SK-N-SH (cell line): ENCODE measurements at regions not wholly inside any gene's neighbourhood (a gene's known extent, or its start where the extent isn't known, plus 50 kb on each side); places are given as distances from the start of the nearest gene placed in this dataset.

Source experiments
- CTCF ChIA-PET: fragments of 300-600, 350-600 bp; formaldehyde crosslinking; extraction: SDS; loops from one replicate; lab custom pipeline; 2021; lab: Yijun Ruan, JAX
- POLR2A ChIA-PET: fragments of 350-600 bp; sonication (Branson Sonifier 250); formaldehyde crosslinking; extraction: SDS; loops from one replicate; lab custom pipeline; 2020; ENCODE audit warnings: antibody characterized with exemption, inconsistent platforms; lab: Yijun Ruan, JAX
- DNase-seq: peaks from one replicate; pipeline ENCODE4 v3.0.0; 2012
- H2AFZ ChIP-seq: fragments of 200-600 bp; sonication (generic); 2 replicates; pipeline ENCODE4 v1.8.1; 2016; ENCODE audit warnings: antibody characterized with exemption, mild to moderate bottlenecking, low read depth
- H3F3A ChIP-seq: fragments of 200-600 bp; sonication (generic); replicated peaks from 2 replicates; pipeline ENCODE3; 2016; ENCODE audit warnings: antibody characterized with exemption, mild to moderate bottlenecking; ENCODE audit not compliant: insufficient read depth
- H3K27ac ChIP-seq, 2 experiments: fragments of 200-500 bp in 1 of 2; fragments of 200-600 bp in 1 of 2; sonication (Bioruptor generic) in 1 of 2; sonication (generic), shearing (Covaris generic) in 1 of 2; 2 replicates each; pipeline versions ENCODE4 v1.5.1 to v1.6.1; 2014 to 2016; ENCODE audit warnings: low read depth in 2 of 2, inconsistent platforms in 1 of 2, low read length in 1 of 2, mild to moderate bottlenecking in 1 of 2, mixed read lengths in 1 of 2
- H3K27me3 ChIP-seq: fragments of 200-600 bp; sonication (generic), shearing (Covaris generic); 2 replicates; pipeline ENCODE4 v1.6.1; 2016; ENCODE audit warnings: mixed run types; ENCODE audit not compliant: insufficient read depth
- H3K36me3 ChIP-seq, 2 experiments: fragments of 200-500 bp in 1 of 2; fragments of 200-600 bp in 1 of 2; sonication (Bioruptor generic) in 1 of 2; sonication (generic) in 1 of 2; replicated peaks in 1 of 2; 2 replicates each; pipeline versions ENCODE3 to v1.5.1; 2014 to 2016; ENCODE audit warnings: low read length in 1 of 2, mild to moderate bottlenecking in 1 of 2; ENCODE audit not compliant: insufficient read depth in 2 of 2, control insufficient read depth in 1 of 2
- H3K4me1 ChIP-seq, 2 experiments: fragments of 200-500 bp in 1 of 2; fragments of 200-600 bp in 1 of 2; sonication (Bioruptor generic) in 1 of 2; sonication (generic), shearing (Covaris generic) in 1 of 2; 2 replicates each; pipeline versions ENCODE4 v1.5.1 to v1.6.1; 2014 to 2016; ENCODE audit warnings: low read depth in 1 of 2, low read length in 1 of 2, mixed run types in 1 of 2; ENCODE audit not compliant: insufficient read depth in 2 of 2, control insufficient read depth in 1 of 2
- H3K4me2 ChIP-seq: fragments of 200-600 bp; sonication (generic), shearing (Covaris generic); 2 replicates; pipeline ENCODE4 v1.6.1; 2017; ENCODE audit warnings: mixed run types
- H3K4me3 ChIP-seq, 2 experiments: fragments of 200-500 bp in 1 of 2; fragments of 200-600 bp in 1 of 2; sonication (Bioruptor generic) in 1 of 2; sonication (generic), shearing (Covaris generic) in 1 of 2; 2 replicates each; pipeline versions ENCODE4 v1.5.1 to v1.8.1; 2014 to 2016; ENCODE audit warnings: low read depth in 2 of 2, inconsistent platforms in 1 of 2, low read length in 1 of 2, mild to moderate bottlenecking in 1 of 2, mixed read lengths in 1 of 2, moderate library complexity in 1 of 2
- H3K79me2 ChIP-seq: fragments of 200-600 bp; sonication (generic); 2 replicates; pipeline ENCODE4 v1.8.1; 2017; ENCODE audit warnings: mild to moderate bottlenecking; ENCODE audit not compliant: insufficient read depth
- H3K9ac ChIP-seq: fragments of 200-600 bp; sonication (generic); 2 replicates; pipeline ENCODE4 v1.6.1; 2017; ENCODE audit warnings: mixed run types
- H3K9me2 ChIP-seq: fragments of 200-600 bp; sonication (generic); 2 replicates; pipeline ENCODE4 v1.6.1; 2017; ENCODE audit warnings: mixed run types
- H3K9me3 ChIP-seq: fragments of 200-600 bp; sonication (generic); 2 replicates; pipeline ENCODE4 v1.6.1; 2017; ENCODE audit warnings: mixed run types, mild to moderate bottlenecking, moderate library complexity
- H4K20me1 ChIP-seq: fragments of 200-600 bp; sonication (generic); 2 replicates; pipeline ENCODE4 v1.6.1; 2017; ENCODE audit warnings: mild to moderate bottlenecking, mixed run types; ENCODE audit not compliant: insufficient read depth
- CHD2 ChIP-seq: fragments of 150-350 bp; IDR thresholded peaks from 2 replicates; pipeline ENCODE4 v1.6.1; 2018; ENCODE audit warnings: low read length; ENCODE audit not compliant: partially characterized antibody
- FOXJ3 ChIP-seq: sonication (generic); formaldehyde crosslinking; IDR thresholded peaks from 2 replicates; pipeline ENCODE4 v1.5.1; 2020; ENCODE audit warnings: mild to moderate bottlenecking, missing genetic modification reagents
- FOXM1 ChIP-seq: IDR thresholded peaks from 2 replicates; pipeline ENCODE4 v1.4.0; 2012; ENCODE audit warnings: low read depth, mild to moderate bottlenecking
- JUND ChIP-seq: IDR thresholded peaks from 2 replicates; pipeline ENCODE4 v1.4.0; 2012
- MEF2A ChIP-seq: IDR thresholded peaks from 2 replicates; pipeline ENCODE4 v1.4.0; 2012; ENCODE audit warnings: low read depth, borderline replicate concordance
- NRF1 ChIP-seq: IDR thresholded peaks from 2 replicates; pipeline ENCODE4 v1.6.1; 2012; ENCODE audit warnings: low read depth, mild to moderate bottlenecking, low read length
- PBX3 ChIP-seq: IDR thresholded peaks from 2 replicates; pipeline ENCODE4; 2012
- POLR2AphosphoS5 ChIP-seq: IDR thresholded peaks from 2 replicates; pipeline ENCODE4 v1.6.1; 2012; ENCODE audit warnings: low read depth, low read length
- RAD21 ChIP-seq: IDR thresholded peaks from 2 replicates; pipeline ENCODE4 v1.6.1; 2012; ENCODE audit warnings: mild to moderate bottlenecking, low read length
- RCOR1 ChIP-seq: fragments of 150-350 bp; IDR thresholded peaks from 2 replicates; pipeline ENCODE4 v1.6.1; 2017; ENCODE audit warnings: antibody characterized with exemption, low read length
- RFX5 ChIP-seq: IDR thresholded peaks from 2 replicates; pipeline ENCODE4 v1.6.1; 2012; ENCODE audit warnings: mild to moderate bottlenecking, improper control_type of control experiment, low read length
- RXRA ChIP-seq: IDR thresholded peaks from 2 replicates; pipeline ENCODE4 v1.4.0; 2012; ENCODE audit warnings: low read depth, mild to moderate bottlenecking, borderline replicate concordance
- SIN3A ChIP-seq: IDR thresholded peaks from 2 replicates; pipeline ENCODE4 v1.6.1; 2012; ENCODE audit warnings: low read depth, mild to moderate bottlenecking, low read length, moderate library complexity, borderline replicate concordance
- SMC3 ChIP-seq: IDR thresholded peaks from 2 replicates; pipeline ENCODE4 v1.6.1; 2012; ENCODE audit warnings: low read depth, low read length, improper control_type of control experiment
- TAF1 ChIP-seq: IDR thresholded peaks from 2 replicates; pipeline ENCODE4 v1.6.1; 2012; ENCODE audit warnings: low read depth, mild to moderate bottlenecking, low read length, moderate library complexity, borderline replicate concordance
- TEAD4 ChIP-seq: IDR thresholded peaks from 2 replicates; pipeline ENCODE4 v1.4.0; 2012; ENCODE audit warnings: mild to moderate bottlenecking, borderline replicate concordance; ENCODE audit not compliant: insufficient read depth
- USF1 ChIP-seq: IDR thresholded peaks from 2 replicates; pipeline ENCODE4 v1.4.0; 2012; ENCODE audit warnings: low read depth, borderline replicate concordance
- YY1 ChIP-seq: IDR thresholded peaks from 2 replicates; pipeline ENCODE4 v1.4.0; 2012; ENCODE audit warnings: low read depth, mild to moderate bottlenecking
- WGBS: methylation state at CpG from one replicate; pipeline ENCODE4 v1.1.6; 2017; ENCODE audit warnings: low lambda C conversion rate; 5-methylcytosine and 5-hydroxymethylcytosine counted together
- TF ChIP-seq, protein P1 (sequence below): IDR thresholded peaks from 2 replicates; pipeline ENCODE4 v1.4.0; 2012; ENCODE audit warnings: low read depth
- TF ChIP-seq, protein P2 (sequence below): fragments of 150-350 bp; IDR thresholded peaks from 2 replicates; pipeline ENCODE4 v1.6.1; 2016; ENCODE audit warnings: mild to moderate bottlenecking, low read depth, low read length
- TF ChIP-seq, protein P3 (sequence below): IDR thresholded peaks from 2 replicates; pipeline ENCODE4 v1.6.1; 2012; ENCODE audit warnings: mild to moderate bottlenecking, low read depth, low read length, moderate library complexity
- TF ChIP-seq, protein P4 (sequence below): fragments of 150-350 bp; IDR thresholded peaks from 2 replicates; pipeline ENCODE4 v1.6.1; 2017; ENCODE audit warnings: antibody characterized with exemption, low read length, low read depth, borderline replicate concordance
- TF ChIP-seq, protein P5 (sequence below): fragments of 200-600 bp; sonication (generic); IDR thresholded peaks from 2 replicates; pipeline ENCODE4 v1.6.1; 2017; ENCODE audit warnings: antibody characterized with exemption, mild to moderate bottlenecking, moderate library complexity

GRCh38 chr5:124908581-124909451 is 162.4 kb upstream of the ZNF608 start:
- H3K4me2 ChIP-seq = no peak overlapping the region
- CTCF ChIA-PET = interaction anchor here (0.9 to 1.0 kb wide), 2 partner anchors 15 to 19 kb away, joined by 3 to 4 read pairs; no protein-coding TSS in a partner anchor
- no peaks in the 10 kb centered on the region for H3K27me3 ChIP-seq
- no peak overlapping the region for H2AFZ ChIP-seq
- no peak overlapping the region for H3K9ac ChIP-seq
- no peaks in the 10 kb centered on the region for H3K9me2 ChIP-seq
- peak overlapping the region in 1 of 2 experiments; percentile 76; a peak in 2 of 4 replicates for H3K27ac ChIP-seq
- H3K9me3 ChIP-seq = no peaks in the 10 kb centered on the region
- WGBS = 60% methylated on average over 7 of the region's 7 CpGs
- no peak overlapping the region for H3K4me3 ChIP-seq
- H3K4me1 ChIP-seq = peaks cover 24 to 26% of the 10 kb centered on the region in 2 experiments
- no peaks in the 10 kb centered on the region for H3K36me3 ChIP-seq
- no peaks in the 10 kb centered on the region for H4K20me1 ChIP-seq
- H3K79me2 ChIP-seq = no peaks in the 10 kb centered on the region
- POLR2A ChIA-PET = interaction anchor here (0.6 to 3.1 kb wide), 8 partner anchors 50 to 964 kb away, joined by 3 to 17 read pairs (median 4); partner anchors contain the start of gene ZNF608
- DNase-seq = peak; percentile 60
- H3F3A ChIP-seq = peaks cover 7% of the 10 kb centered on the region
- no peak for TF ChIP-seq RXRA
- no peak for TF ChIP-seq RFX5
- TF ChIP-seq, protein P1, sequence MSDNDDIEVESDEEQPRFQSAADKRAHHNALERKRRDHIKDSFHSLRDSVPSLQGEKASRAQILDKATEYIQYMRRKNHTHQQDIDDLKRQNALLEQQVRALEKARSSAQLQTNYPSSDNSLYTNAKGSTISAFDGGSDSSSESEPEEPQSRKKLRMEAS = no peak
- TF ChIP-seq FOXM1 = no peak
- TF ChIP-seq SIN3A = no peak
- TF ChIP-seq YY1 = no peak
- no peak for TF ChIP-seq RCOR1
- no peak for TF ChIP-seq POLR2AphosphoS5
- TF ChIP-seq, protein P2, sequence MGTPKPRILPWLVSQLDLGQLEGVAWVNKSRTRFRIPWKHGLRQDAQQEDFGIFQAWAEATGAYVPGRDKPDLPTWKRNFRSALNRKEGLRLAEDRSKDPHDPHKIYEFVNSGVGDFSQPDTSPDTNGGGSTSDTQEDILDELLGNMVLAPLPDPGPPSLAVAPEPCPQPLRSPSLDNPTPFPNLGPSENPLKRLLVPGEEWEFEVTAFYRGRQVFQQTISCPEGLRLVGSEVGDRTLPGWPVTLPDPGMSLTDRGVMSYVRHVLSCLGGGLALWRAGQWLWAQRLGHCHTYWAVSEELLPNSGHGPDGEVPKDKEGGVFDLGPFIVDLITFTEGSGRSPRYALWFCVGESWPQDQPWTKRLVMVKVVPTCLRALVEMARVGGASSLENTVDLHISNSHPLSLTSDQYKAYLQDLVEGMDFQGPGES = no peak
- TF ChIP-seq TEAD4 = 0 out of 2 replicates have a peak, but pooled peaks have one; percentile 18
- no peak for TF ChIP-seq USF1
- no peak for TF ChIP-seq SMC3
- peak; percentile 50 for TF ChIP-seq CHD2
- TF ChIP-seq MEF2A = no peak
- TF ChIP-seq, protein P3, sequence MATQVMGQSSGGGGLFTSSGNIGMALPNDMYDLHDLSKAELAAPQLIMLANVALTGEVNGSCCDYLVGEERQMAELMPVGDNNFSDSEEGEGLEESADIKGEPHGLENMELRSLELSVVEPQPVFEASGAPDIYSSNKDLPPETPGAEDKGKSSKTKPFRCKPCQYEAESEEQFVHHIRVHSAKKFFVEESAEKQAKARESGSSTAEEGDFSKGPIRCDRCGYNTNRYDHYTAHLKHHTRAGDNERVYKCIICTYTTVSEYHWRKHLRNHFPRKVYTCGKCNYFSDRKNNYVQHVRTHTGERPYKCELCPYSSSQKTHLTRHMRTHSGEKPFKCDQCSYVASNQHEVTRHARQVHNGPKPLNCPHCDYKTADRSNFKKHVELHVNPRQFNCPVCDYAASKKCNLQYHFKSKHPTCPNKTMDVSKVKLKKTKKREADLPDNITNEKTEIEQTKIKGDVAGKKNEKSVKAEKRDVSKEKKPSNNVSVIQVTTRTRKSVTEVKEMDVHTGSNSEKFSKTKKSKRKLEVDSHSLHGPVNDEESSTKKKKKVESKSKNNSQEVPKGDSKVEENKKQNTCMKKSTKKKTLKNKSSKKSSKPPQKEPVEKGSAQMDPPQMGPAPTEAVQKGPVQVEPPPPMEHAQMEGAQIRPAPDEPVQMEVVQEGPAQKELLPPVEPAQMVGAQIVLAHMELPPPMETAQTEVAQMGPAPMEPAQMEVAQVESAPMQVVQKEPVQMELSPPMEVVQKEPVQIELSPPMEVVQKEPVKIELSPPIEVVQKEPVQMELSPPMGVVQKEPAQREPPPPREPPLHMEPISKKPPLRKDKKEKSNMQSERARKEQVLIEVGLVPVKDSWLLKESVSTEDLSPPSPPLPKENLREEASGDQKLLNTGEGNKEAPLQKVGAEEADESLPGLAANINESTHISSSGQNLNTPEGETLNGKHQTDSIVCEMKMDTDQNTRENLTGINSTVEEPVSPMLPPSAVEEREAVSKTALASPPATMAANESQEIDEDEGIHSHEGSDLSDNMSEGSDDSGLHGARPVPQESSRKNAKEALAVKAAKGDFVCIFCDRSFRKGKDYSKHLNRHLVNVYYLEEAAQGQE = no peak
- TF ChIP-seq FOXJ3 (CRISPR knock-in tag) = peak; percentile 78
- no peak for TF ChIP-seq TAF1
- TF ChIP-seq, protein P4, sequence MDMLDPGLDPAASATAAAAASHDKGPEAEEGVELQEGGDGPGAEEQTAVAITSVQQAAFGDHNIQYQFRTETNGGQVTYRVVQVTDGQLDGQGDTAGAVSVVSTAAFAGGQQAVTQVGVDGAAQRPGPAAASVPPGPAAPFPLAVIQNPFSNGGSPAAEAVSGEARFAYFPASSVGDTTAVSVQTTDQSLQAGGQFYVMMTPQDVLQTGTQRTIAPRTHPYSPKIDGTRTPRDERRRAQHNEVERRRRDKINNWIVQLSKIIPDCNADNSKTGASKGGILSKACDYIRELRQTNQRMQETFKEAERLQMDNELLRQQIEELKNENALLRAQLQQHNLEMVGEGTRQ = no peak
- no peak for TF ChIP-seq JUND
- TF ChIP-seq PBX3 = no peak
- peak; percentile 44 for TF ChIP-seq RAD21
- TF ChIP-seq NRF1 = no peak
- TF ChIP-seq, protein P5, sequence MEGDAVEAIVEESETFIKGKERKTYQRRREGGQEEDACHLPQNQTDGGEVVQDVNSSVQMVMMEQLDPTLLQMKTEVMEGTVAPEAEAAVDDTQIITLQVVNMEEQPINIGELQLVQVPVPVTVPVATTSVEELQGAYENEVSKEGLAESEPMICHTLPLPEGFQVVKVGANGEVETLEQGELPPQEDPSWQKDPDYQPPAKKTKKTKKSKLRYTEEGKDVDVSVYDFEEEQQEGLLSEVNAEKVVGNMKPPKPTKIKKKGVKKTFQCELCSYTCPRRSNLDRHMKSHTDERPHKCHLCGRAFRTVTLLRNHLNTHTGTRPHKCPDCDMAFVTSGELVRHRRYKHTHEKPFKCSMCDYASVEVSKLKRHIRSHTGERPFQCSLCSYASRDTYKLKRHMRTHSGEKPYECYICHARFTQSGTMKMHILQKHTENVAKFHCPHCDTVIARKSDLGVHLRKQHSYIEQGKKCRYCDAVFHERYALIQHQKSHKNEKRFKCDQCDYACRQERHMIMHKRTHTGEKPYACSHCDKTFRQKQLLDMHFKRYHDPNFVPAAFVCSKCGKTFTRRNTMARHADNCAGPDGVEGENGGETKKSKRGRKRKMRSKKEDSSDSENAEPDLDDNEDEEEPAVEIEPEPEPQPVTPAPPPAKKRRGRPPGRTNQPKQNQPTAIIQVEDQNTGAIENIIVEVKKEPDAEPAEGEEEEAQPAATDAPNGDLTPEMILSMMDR = no peak
